ENCODE measurements at regions not wholly inside any gene's neighbourhood (a gene's known extent, or its start where the extent isn't known, plus 50 kb on each side); places are given as distances from the start of the nearest gene placed in this dataset.

DNA sequence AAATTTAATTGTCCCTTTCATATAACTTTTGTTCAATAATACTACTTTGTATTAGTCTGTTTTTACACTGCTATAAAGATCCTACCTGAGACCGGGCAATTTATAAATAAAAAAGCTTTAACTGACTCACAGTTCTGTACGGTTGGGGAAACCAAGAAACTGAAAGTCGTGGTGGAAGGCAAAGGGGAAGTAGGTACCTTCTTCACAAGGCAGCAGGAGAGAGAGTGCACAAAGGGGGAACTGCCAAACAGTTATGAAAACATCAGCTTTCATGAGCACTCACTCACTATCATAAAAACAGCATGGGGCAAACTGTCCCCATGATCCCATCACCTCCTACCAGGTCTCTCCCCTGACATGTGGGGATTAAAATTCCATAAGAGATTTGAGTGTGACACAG lies 1069.0 kb downstream of the FSCB start:
- Histone ChIP-seq H3K79me2 (ENCODE audit: control insufficient read depth, insufficient read depth, low read length) (no peaks in the 10 kb centered on the region), H3K4me1 (ENCODE audit: control insufficient read depth, low read depth, low read length) (no peaks in the 10 kb centered on the region), H2AK5ac (ENCODE audit: low read length) (no peak overlapping the region), H3K27me3 (ENCODE audit: insufficient read depth, low read length, poor library complexity) (no peaks in the 10 kb centered on the region), H3K23ac (ENCODE audit: low read length) (no peak overlapping the region), H3K4ac (ENCODE audit: low read depth, low read length) (no peak overlapping the region), H3K79me1 (ENCODE audit: low read length) (no peaks in the 10 kb centered on the region), H3K4me2 (ENCODE audit: low read length) (no peak overlapping the region), H4K5ac (ENCODE audit: low read length) (no peak overlapping the region), H3K4me3 (ENCODE audit: low read length) (no peak overlapping the region), H3K9ac (ENCODE audit: low read length) (no peak overlapping the region), H3K36me3 (ENCODE audit: control insufficient read depth, insufficient read depth, low read length) (no peaks in the 10 kb centered on the region), H4K8ac (ENCODE audit: low read depth, low read length) (no peak overlapping the region), H2BK5ac (ENCODE audit: low read length) (no peak overlapping the region), H3K56ac (ENCODE audit: low read length) (no peak overlapping the region), H3K18ac (ENCODE audit: low read length) (no peak overlapping the region), H2BK120ac (ENCODE audit: low read depth, low read length) (no peak overlapping the region), H2BK15ac (replicated peaks; ENCODE audit: low read depth) (no peak overlapping the region), H3K27ac (ENCODE audit: low read depth, low read length) (no peak overlapping the region)
- WGBS (ENCODE audit: extremely low coverage, insufficient coverage, low lambda C conversion rate): no CpG with 5 or more reads among the region's 3 CpGs
- peak; percentile 1 for DNase-seq

DNA sequence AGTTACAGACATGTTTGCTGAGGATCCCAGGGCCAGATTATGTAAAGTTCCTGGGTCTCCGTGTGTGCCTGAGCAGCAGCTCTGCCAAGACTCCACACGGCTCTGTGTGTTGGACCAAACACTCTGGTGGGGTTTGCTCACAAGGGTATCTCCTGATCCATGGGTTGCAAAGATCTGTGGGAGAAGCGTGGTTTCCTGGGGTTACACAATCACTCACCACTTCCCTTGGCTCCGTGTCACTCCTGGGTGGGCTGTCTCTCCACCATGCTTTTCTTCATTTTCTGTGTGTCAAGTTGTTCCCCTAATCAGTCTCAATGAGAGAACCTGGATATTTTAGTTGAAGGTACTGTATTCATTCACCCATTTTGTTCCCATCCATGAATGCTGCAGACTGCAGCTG lies 1088.8 kb downstream of the FSCB start:
- Histone ChIP-seq H3K18ac (ENCODE audit: low read length) (no peak overlapping the region), H4K5ac (ENCODE audit: low read length) (no peak overlapping the region), H2AK5ac (ENCODE audit: low read length) (no peak overlapping the region), H3K27me3 (ENCODE audit: insufficient read depth, low read length, poor library complexity) (no peaks in the 10 kb centered on the region), H3K36me3 (ENCODE audit: control insufficient read depth, insufficient read depth, low read length) (no peaks in the 10 kb centered on the region), H2BK15ac (replicated peaks; ENCODE audit: low read depth) (no peak overlapping the region), H3K4me2 (ENCODE audit: low read length) (no peak overlapping the region), H3K27ac (ENCODE audit: low read depth, low read length) (no peak overlapping the region), H3K56ac (ENCODE audit: low read length) (no peak overlapping the region), H2BK5ac (ENCODE audit: low read length) (no peak overlapping the region), H3K79me2 (ENCODE audit: control insufficient read depth, insufficient read depth, low read length) (no peaks in the 10 kb centered on the region), H3K23ac (ENCODE audit: low read length) (no peak overlapping the region), H3K79me1 (ENCODE audit: low read length) (no peaks in the 10 kb centered on the region), H2BK120ac (ENCODE audit: low read depth, low read length) (no peak overlapping the region), H3K4me3 (ENCODE audit: low read length) (no peak overlapping the region), H3K9ac (ENCODE audit: low read length) (no peak overlapping the region), H3K4ac (ENCODE audit: low read depth, low read length) (no peak overlapping the region), H3K4me1 (ENCODE audit: control insufficient read depth, low read depth, low read length) (no peaks in the 10 kb centered on the region), H4K8ac (ENCODE audit: low read depth, low read length) (no peak overlapping the region)
- DNase-seq: no peak
- no CpG with 5 or more reads among the region's 4 CpGs for WGBS (ENCODE audit: extremely low coverage, insufficient coverage, low lambda C conversion rate)

DNA sequence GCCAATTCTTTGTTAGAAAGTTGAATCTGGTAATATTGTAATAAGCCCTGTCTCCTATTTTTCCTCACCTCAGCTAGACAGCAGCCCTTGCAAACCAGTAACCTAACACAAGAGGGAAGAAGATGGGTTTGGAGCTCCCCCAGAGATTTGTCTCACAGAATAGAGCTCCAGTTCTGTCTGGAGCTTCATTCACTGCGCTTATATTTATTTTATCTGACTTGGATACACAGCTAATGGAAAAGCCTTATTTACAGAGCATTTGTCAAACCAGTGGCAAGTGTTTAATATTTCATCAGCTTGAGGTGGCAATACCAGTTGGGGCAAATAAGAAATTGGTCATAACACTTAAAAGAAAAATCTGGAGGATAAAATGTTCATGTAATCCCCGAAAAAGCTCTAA lies 1094.0 kb downstream of the FSCB start:
- H3K4me1 ChIP-seq (ENCODE audit: control insufficient read depth, low read depth, low read length): no peaks in the 10 kb centered on the region
- no peak for DNase-seq
- H2AK5ac ChIP-seq (ENCODE audit: low read length): no peak overlapping the region
- no peak overlapping the region for H3K4me2 ChIP-seq (ENCODE audit: low read length)
- H3K9ac ChIP-seq (ENCODE audit: low read length): no peak overlapping the region
- no peak overlapping the region for H4K5ac ChIP-seq (ENCODE audit: low read length)
- H3K79me1 ChIP-seq (ENCODE audit: low read length): no peaks in the 10 kb centered on the region
- H3K27ac ChIP-seq (ENCODE audit: low read depth, low read length): no peak overlapping the region
- no peak overlapping the region for H2BK15ac ChIP-seq (replicated peaks; ENCODE audit: low read depth)
- H3K4ac ChIP-seq (ENCODE audit: low read depth, low read length): no peak overlapping the region
- no peak overlapping the region for H3K18ac ChIP-seq (ENCODE audit: low read length)
- H3K23ac ChIP-seq (ENCODE audit: low read length): no peak overlapping the region
- H2BK120ac ChIP-seq (ENCODE audit: low read depth, low read length): no peak overlapping the region
- H4K8ac ChIP-seq (ENCODE audit: low read depth, low read length): no peak overlapping the region
- no peaks in the 10 kb centered on the region for H3K27me3 ChIP-seq (ENCODE audit: insufficient read depth, low read length, poor library complexity)
- no CpG with 5 or more reads among the region's 2 CpGs for WGBS (ENCODE audit: extremely low coverage, insufficient coverage, low lambda C conversion rate)
- H3K36me3 ChIP-seq (ENCODE audit: control insufficient read depth, insufficient read depth, low read length): no peaks in the 10 kb centered on the region
- H2BK5ac ChIP-seq (ENCODE audit: low read length): no peak overlapping the region
- no peak overlapping the region for H3K4me3 ChIP-seq (ENCODE audit: low read length)
- H3K79me2 ChIP-seq (ENCODE audit: control insufficient read depth, insufficient read depth, low read length): no peaks in the 10 kb centered on the region
- no peak overlapping the region for H3K56ac ChIP-seq (ENCODE audit: low read length)

DNA sequence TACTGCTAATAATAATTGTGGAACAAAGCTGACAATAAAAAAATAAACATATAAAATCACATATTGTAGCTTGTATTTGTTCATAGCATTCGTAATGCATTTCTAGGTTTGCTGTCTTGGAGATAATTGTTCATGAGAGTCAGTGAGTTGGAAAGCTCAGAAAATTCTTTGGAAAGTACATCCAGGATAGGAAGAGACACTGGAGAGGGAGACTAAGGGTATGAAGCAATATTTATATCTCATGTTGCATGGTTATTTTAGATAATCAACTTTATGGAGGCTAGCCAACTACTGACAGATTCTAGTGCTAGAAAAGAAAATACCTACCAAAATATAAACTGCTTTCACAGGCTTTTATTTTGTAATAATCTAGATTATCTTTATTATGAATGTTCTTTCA lies 1095.2 kb downstream of the FSCB start:
- Histone ChIP-seq H3K79me2 (ENCODE audit: control insufficient read depth, insufficient read depth, low read length) (no peaks in the 10 kb centered on the region), H4K5ac (ENCODE audit: low read length) (no peak overlapping the region), H3K4ac (ENCODE audit: low read depth, low read length) (no peak overlapping the region), H2BK120ac (ENCODE audit: low read depth, low read length) (no peak overlapping the region), H2BK5ac (ENCODE audit: low read length) (no peak overlapping the region), H3K36me3 (ENCODE audit: control insufficient read depth, insufficient read depth, low read length) (no peaks in the 10 kb centered on the region), H3K56ac (ENCODE audit: low read length) (no peak overlapping the region), H3K9ac (ENCODE audit: low read length) (no peak overlapping the region), H2BK15ac (replicated peaks; ENCODE audit: low read depth) (no peak overlapping the region), H3K4me1 (ENCODE audit: control insufficient read depth, low read depth, low read length) (no peaks in the 10 kb centered on the region), H3K4me3 (ENCODE audit: low read length) (no peak overlapping the region), H3K4me2 (ENCODE audit: low read length) (no peak overlapping the region), H3K18ac (ENCODE audit: low read length) (no peak overlapping the region), H4K8ac (ENCODE audit: low read depth, low read length) (no peak overlapping the region), H2AK5ac (ENCODE audit: low read length) (no peak overlapping the region), H3K23ac (ENCODE audit: low read length) (no peak overlapping the region), H3K79me1 (ENCODE audit: low read length) (no peaks in the 10 kb centered on the region), H3K27ac (ENCODE audit: low read depth, low read length) (no peak overlapping the region), H3K27me3 (ENCODE audit: insufficient read depth, low read length, poor library complexity) (no peaks in the 10 kb centered on the region)
- no peak for DNase-seq
- no CpG with 5 or more reads among the region's 1 CpG for WGBS (ENCODE audit: extremely low coverage, insufficient coverage, low lambda C conversion rate)

DNA sequence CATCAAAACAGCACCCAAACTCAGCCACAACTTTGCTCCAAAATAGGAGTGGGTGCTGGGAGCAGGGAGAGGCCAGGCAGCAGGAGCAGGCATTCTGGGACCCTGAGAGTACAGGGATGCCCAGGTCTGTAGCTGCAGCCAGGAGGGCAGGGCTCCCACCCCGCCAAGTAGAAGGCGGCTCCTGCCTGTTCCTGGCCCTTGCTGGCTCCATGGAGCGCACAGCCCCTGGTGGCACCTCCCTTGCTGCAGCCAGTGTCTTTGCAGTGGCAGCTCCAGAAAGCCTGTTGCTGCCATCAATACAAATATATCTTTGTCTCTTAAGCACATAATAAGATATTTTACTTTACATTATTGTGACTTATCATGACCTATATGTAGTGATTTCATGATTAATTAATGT lies 1096.5 kb downstream of the FSCB start:
- DNase-seq: peak; percentile 2
- Histone ChIP-seq H3K4ac (ENCODE audit: low read depth, low read length) (no peak overlapping the region), H4K5ac (ENCODE audit: low read length) (no peak overlapping the region), H2AK5ac (ENCODE audit: low read length) (no peak overlapping the region), H3K9ac (ENCODE audit: low read length) (no peak overlapping the region), H3K56ac (ENCODE audit: low read length) (no peak overlapping the region), H2BK120ac (ENCODE audit: low read depth, low read length) (no peak overlapping the region), H3K79me2 (ENCODE audit: control insufficient read depth, insufficient read depth, low read length) (no peaks in the 10 kb centered on the region), H3K4me2 (ENCODE audit: low read length) (no peak overlapping the region), H4K8ac (ENCODE audit: low read depth, low read length) (no peak overlapping the region), H2BK5ac (ENCODE audit: low read length) (no peak overlapping the region), H3K27me3 (ENCODE audit: insufficient read depth, low read length, poor library complexity) (no peaks in the 10 kb centered on the region), H2BK15ac (replicated peaks; ENCODE audit: low read depth) (no peak overlapping the region), H3K4me3 (ENCODE audit: low read length) (no peak overlapping the region), H3K18ac (ENCODE audit: low read length) (no peak overlapping the region), H3K4me1 (ENCODE audit: control insufficient read depth, low read depth, low read length) (no peaks in the 10 kb centered on the region), H3K23ac (ENCODE audit: low read length) (no peak overlapping the region), H3K79me1 (ENCODE audit: low read length) (no peaks in the 10 kb centered on the region), H3K36me3 (ENCODE audit: control insufficient read depth, insufficient read depth, low read length) (no peaks in the 10 kb centered on the region), H3K27ac (ENCODE audit: low read depth, low read length) (no peak overlapping the region)
- no CpG with 5 or more reads among the region's 3 CpGs for WGBS (ENCODE audit: extremely low coverage, insufficient coverage, low lambda C conversion rate)

DNA sequence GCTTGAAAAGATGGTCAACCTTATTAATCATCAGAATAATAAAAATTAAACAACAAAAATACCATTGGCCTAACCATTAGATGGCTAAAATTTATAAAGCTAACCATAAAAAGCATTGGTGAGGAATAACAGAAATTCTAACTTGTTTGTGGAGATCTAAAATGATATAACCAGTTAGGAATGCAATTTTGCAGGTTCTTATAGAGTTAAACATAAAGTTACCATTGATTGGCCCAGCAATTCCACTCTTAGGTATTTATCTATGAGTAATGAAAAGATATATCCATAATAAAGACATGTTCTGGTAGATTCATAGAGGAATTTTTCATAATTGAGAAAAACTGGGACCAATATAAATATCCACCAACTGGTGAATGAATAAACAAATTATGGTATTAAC lies 1098.6 kb downstream of the FSCB start:
- no peak overlapping the region for H4K5ac ChIP-seq (ENCODE audit: low read length)
- DNase-seq: no peak
- H3K27me3 ChIP-seq (ENCODE audit: insufficient read depth, low read length, poor library complexity): no peaks in the 10 kb centered on the region
- H2BK5ac ChIP-seq (ENCODE audit: low read length): no peak overlapping the region
- H3K79me2 ChIP-seq (ENCODE audit: control insufficient read depth, insufficient read depth, low read length): no peaks in the 10 kb centered on the region
- H3K36me3 ChIP-seq (ENCODE audit: control insufficient read depth, insufficient read depth, low read length): no peaks in the 10 kb centered on the region
- no peak overlapping the region for H2BK15ac ChIP-seq (replicated peaks; ENCODE audit: low read depth)
- no peak overlapping the region for H3K27ac ChIP-seq (ENCODE audit: low read depth, low read length)
- H3K4ac ChIP-seq (ENCODE audit: low read depth, low read length): no peak overlapping the region
- H2AK5ac ChIP-seq (ENCODE audit: low read length): no peak overlapping the region
- no peaks in the 10 kb centered on the region for H3K79me1 ChIP-seq (ENCODE audit: low read length)
- H3K4me3 ChIP-seq (ENCODE audit: low read length): no peak overlapping the region
- no peak overlapping the region for H3K9ac ChIP-seq (ENCODE audit: low read length)
- H3K18ac ChIP-seq (ENCODE audit: low read length): no peak overlapping the region
- no peak overlapping the region for H3K56ac ChIP-seq (ENCODE audit: low read length)
- no peak overlapping the region for H3K4me2 ChIP-seq (ENCODE audit: low read length)
- H3K4me1 ChIP-seq (ENCODE audit: control insufficient read depth, low read depth, low read length): no peaks in the 10 kb centered on the region
- no peak overlapping the region for H2BK120ac ChIP-seq (ENCODE audit: low read depth, low read length)
- H4K8ac ChIP-seq (ENCODE audit: low read depth, low read length): no peak overlapping the region
- H3K23ac ChIP-seq (ENCODE audit: low read length): no peak overlapping the region
